ENCODE measurements at regions not wholly inside any gene's neighbourhood (a gene's known extent, or its start where the extent isn't known, plus 50 kb on each side); places are given as distances from the start of the nearest gene placed in this dataset.
"Not testable (repeated sequence)": the region's sequence is repeated elsewhere in the genome, so short reads cannot be mapped to it uniquely, and the experiment has no call there.

DNA sequence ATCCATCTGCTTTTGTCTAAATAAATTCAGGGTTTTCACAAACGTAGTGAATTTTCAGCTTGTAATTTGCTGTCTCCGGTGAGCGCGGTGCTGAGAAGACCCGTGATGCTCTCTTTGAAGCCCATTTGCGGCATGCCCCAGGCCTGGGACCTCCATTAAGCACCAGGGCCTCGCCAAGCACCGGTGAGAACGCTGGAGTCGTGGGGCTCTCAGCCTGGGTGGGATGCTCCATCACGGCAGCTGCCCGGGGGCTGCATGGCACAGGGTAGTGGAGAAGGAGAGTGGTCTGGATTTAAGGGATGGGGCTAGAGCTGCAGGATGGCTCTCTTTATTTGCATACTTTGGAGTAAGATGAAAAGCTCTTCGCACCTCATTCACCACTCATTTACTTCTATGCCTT, 248.7 kb downstream of the ABCC12 start:
- DNase-seq (ENCODE audit: low read depth in 3 of 3), result no peak

DNA sequence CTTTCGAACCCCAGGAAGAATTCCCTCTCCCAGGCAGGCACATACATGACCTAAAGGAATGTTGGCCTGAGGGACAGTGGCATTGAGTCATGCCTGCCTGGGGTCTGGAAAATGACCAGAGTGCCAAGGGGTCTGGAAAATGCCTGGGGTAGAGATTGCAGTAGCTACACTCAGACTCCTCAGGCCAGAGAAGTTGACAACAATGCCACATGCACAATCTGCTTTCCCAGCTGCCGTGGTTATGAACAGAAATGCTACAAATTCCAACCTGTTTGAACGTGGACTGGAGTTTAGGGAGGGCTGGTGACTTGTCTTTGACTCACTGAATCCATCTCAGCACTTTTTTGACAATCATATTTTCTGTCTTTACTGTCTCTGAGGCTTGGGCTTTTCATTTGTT, 250.0 kb downstream of the ABCC12 start:
- DNase-seq (ENCODE audit: low read depth in 3 of 3), result no peak

DNA sequence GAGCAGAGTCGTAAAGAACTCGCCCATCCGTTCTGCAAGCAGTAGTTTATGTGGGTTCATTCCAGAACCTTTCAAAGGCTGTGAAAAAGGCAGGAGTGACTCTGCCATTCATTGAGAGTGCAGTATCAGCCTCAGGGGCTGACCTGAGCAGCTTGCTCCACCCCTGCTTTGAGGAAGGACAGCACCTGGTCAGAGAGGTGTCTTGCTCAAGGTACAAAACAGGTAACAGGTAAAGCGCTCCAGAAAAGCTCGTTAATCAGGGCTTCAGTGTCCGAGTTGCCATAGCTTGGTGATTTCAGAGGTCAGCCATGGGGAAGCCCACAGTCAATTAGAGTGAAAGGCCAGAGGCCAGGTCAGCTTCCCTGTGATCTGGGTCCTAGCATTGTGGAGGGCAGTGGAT, 251.1 kb downstream of the ABCC12 start:
- no peak for DNase-seq (ENCODE audit: low read depth in 3 of 3)

DNA sequence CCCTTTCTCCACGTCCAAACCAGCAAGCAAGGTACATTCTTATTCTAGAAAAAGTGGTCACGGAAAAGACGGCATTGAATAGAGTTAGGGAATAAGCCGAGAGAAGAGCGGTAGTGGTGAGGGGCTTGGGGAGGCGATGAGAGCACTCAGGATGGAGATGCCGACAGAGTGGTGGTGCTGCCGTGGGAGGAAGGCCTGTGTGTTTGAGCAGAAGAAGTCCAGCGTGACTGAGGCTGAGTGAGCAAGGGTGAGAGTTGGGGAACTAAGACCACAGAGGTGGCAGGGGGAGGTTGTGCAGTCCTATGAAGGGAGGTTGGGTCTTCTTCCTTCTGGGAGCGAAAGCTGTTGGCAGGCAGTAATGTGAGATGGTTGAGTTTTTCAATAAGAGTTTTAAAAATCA, 252.3 kb downstream of the ABCC12 start:
- DNase-seq (ENCODE audit: low read depth in 3 of 3), result no peak

DNA sequence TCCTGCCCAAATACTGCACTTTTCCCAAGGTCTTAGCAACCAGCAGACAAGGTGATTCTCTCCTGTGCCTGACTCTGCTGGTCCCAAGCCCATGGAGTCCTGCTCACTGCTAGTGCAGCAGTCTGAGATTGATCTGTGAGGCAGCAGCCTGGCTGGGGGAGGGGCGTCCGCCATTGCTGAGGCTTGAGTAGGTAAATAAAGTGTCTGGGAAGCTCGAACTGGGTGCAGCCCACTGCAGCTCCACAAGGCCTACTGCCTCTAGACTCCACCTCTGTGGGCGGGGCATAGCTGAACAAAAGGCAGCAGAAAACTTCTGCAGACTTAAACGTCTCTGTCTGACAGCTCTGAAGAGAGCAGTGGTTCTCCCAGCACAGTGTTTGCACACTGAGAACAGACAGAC, 258.7 kb downstream of the ABCC12 start:
- DNase-seq (ENCODE audit: low read depth in 3 of 3), result not testable (repeated sequence)

DNA sequence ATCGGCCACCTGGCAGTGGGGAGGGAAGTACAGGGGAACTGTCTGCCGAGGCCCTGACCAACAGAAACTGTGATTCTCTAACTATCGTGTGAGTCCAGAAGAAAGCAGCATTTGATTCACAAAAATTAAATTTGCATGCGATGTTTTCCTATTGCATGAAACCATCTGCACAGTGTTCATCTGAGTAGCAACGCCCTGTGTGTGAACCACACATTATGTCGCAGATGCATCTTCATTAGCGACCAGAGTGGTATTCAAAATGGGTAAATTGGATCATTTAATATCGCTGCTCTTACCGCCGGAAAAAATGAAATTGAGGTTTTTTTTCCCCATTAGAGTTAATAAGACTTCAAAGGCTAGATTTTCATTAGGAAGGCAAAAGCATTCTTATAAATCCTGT, 260.6 kb downstream of the ABCC12 start:
- no peak for DNase-seq (ENCODE audit: low read depth in 3 of 3)

DNA sequence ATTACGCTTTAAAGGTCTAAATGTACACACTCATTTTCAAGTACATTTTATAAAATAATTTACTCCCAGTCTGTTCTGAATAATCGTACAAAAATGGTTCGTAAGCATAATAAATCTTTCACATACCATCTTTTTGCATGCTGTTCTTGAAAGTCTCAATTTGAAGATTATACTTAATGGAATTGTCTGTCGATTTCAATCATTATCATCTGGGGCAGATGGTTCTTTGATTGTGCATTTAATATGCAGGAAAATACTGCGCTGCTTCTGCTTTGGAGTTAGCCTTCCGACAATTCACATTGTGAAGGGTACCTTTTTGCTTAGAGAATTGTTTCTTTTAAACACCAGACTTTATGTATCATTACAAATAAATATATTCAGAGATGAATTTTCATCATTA, 262.8 kb downstream of the ABCC12 start:
- DNase-seq (ENCODE audit: low read depth in 3 of 3), result no peak

DNA sequence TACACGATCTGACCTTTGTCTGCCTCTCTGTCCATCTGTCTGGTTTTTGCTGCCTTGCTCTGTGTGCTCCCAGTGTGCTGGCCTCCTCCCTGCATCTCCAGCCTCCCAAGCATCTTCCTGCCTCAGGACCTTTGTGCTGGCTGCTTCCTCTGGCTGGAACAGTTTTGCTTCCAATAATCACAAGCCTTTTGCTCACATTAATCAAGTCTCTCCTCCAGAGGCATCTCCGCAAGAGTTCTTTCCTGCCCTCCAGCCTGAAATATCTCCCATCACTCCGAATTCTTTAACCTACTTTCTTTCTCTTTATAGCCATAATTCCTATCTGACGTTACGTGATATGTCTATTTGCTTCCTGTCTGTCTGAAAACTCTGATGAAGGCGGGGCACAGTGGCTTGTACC, 267.1 kb downstream of the ABCC12 start:
- no peak for DNase-seq (ENCODE audit: low read depth in 3 of 3)

DNA sequence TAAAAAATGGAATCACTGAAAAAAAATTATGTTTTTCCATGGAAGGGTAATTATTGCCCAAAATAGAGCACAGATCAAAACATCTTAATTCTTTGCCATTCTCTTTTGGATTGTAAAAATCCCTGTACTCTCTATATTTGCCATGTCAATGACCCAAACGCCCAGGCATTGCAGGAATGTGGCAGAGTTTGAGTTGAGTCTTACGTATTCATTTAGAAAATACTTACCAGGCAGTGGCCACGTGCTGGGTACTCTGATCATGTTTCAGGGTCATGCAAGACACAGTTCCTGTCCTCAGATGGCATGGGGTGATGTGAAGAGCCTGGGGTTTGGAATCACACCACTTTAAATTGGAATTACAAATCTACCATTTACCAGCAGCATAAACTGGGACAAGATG, 267.7 kb downstream of the ABCC12 start:
- no peak for DNase-seq (ENCODE audit: low read depth in 3 of 3)

DNA sequence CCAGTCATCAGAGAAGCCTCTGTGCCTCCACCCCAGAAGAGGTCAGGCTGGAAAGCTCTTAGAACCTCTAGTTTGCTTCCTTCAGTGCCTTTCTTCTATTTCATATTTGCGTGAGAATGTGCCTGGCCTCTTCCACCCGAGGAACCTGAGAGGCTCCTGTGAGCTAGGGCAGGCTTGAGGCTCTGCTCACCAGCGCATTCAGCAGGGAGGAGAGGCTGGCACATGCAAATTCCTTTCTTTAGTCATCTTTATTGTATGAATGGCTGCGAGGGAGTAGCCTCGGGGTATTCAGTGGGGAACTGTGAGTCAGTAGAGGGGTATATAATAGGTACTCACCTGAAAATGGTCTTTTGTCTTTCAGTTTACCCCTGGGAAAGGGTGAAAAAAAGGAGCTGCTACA, 268.3 kb downstream of the ABCC12 start:
- DNase-seq (ENCODE audit: low read depth in 3 of 3), result no peak

DNA sequence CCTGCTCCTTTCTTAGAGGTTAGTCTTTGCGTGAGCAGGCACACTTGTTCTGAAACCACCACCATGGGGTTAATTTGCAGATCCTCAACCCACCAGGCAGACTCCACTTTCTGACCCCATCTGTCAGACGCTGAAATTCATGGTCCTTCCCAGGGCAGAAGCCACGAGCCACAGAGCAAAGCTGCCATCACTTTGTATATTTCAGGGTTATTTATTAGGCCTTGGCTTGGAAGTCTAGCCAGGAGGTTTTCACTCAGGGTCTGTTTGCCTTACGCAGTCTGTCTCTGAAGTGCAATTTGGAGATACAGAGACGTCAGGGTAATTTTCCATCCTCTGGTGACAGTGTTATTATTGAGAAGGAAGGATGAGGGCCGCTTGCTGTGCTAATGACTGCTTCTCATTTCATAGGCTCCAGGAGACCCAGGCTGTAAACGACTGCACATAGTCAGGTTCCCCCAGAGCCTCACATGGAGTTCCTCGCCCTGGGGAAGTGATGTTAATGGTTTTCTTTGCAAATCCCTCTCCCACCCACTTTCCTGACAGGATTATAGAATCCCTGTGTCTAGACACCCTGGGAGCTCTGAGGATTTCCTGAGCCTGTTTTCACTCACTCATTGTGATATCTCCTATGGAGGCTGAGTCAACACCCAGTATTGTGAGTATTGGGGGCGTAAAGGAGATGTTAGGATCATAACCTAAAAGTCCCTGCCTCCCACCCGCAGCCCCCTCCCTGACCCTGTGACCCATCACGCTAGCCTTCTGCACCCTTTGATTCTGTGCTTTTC, 269.0 kb downstream of the ABCC12 start:
- DNase-seq (ENCODE audit: low read depth in 3 of 3), result no peak

DNA sequence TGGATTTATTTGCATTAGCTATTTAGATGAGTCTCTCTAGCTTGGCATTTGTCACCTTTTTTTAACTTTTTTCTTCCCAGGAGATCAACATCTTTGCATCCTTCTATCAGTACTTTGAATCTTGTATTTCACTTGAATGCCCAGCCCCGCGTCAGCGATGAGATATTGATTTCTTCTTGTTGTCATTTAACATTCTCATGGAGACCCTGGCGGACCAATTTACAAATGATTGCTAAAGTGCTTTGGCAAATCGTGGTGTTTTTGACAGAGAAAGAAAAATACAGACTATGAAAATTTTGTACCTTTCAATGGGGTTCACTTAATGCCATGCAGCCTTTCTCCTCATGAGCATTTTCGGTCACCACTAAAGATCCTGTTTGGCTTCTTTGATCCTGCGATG, 269.7 kb downstream of the ABCC12 start:
- no peak for DNase-seq (ENCODE audit: low read depth in 3 of 3)

DNA sequence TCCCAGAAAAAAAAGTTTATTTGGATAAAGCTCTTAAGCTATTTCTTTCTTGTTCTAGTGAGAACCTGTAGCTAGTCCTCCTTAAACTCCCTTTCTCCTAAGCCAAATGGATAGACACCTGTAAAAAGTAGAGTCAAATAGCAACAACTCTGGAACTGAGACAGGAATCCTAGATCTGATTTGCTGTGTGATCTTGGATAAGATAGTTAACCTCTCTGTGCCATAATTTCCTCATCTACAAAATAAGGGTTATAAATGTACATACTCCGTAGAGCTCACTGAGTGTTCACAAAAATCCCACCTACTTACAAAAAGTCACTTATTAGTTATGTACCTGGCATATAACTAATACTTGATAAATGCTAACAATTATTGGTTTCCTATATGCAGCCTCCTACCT, 270.3 kb downstream of the ABCC12 start:
- no peak for DNase-seq (ENCODE audit: low read depth in 3 of 3)

DNA sequence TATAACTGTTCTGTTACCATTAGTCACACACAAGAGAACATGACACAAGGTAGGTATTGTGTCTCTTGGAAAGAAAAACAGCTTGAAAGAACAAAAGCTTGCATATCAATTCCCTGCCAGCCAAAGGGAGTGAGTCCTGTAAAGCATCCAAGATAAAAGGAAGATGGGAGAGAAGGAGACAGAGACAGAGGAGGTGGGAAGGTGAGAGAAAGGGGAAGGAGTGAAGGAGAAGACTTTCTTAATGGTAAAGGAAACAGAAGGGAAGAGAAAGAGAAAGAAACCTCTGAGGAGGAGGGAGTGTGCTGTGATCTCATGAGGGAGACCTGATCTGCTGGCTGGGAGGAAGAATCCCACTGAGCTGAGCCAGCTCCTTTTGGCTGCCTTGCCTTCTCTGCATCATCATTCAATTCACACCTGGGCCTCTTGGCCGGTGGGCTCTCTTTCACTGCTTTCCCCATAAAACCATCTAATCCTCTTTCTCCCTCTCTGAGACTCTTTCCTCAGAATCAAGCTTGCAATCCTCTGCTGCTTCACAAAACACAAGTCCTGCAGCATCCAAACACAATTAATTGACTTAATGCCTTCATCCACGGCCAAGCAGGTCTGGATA, 271.6 kb downstream of the ABCC12 start:
- DNase-seq (ENCODE audit: low read depth in 3 of 3), result no peak

DNA sequence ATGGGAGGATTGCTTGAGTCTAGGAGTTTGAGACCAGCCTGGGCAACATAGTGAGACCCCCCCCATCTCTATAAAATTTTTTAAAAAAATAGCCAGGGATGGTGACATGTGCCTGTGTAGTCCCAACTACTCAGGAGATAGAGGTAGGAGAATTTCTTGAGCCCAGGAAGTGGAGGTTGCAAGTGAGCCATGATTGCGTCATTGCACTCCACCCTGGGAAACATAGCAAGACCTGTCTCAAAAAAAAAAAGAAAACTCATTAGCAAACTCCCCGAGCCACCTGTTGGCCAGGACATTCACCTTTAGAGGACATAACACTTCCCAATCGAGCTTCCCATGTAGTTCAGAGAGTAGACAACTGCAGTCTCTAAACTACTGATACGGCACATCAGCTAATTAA, 274.2 kb downstream of the ABCC12 start:
- DNase-seq (ENCODE audit: low read depth in 3 of 3), result no peak

DNA sequence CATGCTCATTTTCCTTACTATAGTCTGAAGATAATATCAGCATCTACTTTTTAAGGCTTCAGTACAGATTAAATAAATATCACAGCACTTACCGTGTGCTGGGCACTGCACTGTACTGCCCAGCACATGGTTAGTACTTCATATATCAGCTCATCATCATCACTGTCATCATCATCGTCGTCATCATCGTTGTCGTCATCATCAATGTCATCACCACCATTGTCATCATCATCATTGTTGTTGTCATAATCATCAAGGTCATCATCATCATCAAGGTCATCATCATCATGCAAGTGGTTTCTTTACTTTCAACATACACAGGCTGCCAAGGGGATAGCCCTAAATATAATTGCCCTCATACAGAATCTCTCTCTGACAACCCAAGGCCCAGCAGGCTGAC, 275.1 kb downstream of the ABCC12 start:
- no peak for DNase-seq (ENCODE audit: low read depth in 3 of 3)

DNA sequence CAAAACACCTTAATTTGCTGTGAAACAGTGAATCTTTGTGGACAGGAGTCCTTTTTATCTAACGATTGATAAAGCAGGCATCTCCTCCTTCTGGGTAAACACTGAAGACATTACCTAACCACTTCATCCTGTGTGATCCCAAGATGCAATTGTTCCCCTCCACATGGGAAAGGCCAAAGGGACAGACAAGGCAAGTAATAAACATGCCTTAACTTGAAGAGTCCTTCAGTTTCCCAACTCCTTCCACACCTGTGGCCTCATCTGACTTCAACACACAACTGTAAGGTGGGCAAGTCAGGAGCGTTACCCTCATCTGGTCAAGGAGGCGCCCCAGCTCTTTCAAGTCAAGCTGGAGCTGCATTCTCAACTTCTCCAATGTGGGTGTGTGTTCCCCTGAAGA, 278.6 kb downstream of the ABCC12 start:
- no peak for DNase-seq (ENCODE audit: low read depth in 3 of 3)

DNA sequence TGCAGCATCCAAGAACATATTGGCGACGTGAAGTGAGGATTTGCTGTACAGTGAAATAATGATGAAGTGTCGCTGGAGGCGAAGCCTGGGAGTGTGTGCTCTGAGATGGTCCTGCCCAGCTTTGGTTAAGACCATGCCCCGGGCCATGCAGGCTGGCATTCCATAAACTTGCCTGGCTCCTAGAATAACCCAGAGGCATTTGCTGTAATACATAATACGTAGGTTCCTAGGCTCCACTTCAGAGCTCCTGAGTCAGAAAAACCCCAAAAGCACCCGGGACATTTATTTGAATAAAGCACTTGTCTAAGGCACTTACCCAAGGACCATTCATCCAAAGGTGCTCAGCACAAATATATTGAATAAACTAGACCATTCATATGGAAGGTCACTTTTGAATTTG, 279.3 kb downstream of the ABCC12 start:
- DNase-seq (ENCODE audit: low read depth in 3 of 3), result no peak

DNA sequence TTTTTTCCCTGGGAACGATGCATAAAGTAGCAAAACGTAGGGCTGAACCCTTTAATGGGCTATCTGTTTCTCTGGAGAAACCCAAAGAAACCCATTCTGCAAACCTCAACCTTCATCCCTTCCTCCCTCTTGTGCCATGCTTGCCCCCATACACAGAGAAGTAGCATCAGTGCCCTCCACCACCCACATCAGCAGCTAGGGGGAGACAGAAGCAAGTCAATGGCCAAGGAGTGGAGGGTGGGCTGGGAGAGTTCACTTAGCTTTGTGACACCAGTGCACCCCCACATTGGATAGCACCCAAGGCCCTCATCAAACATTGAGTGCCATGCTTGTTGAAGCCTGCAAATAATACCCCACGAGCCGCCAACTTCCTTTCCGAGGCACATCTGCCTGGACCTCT, 282.4 kb downstream of the ABCC12 start:
- DNase-seq (ENCODE audit: low read depth in 3 of 3), result no peak

DNA sequence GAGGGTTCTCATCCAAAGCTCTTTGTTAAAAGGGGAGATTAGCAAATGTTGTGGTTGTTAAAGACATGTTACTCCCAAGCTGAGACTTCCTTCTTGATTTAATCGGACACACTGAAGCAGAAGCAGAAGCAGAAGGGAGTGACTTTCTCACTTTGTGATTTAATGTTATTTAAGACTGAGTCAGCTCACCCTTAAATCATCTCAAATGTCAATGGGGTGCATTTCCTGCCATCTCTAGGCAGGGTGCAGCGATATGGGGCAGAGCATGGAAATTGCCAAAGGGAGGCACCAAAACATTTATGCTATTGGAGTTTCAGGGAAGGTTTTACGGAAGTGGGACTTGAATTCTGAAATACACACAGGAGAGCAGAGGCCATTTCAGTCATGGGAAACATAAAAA, 283.6 kb downstream of the ABCC12 start:
- DNase-seq (ENCODE audit: low read depth in 3 of 3), result no peak

DNA sequence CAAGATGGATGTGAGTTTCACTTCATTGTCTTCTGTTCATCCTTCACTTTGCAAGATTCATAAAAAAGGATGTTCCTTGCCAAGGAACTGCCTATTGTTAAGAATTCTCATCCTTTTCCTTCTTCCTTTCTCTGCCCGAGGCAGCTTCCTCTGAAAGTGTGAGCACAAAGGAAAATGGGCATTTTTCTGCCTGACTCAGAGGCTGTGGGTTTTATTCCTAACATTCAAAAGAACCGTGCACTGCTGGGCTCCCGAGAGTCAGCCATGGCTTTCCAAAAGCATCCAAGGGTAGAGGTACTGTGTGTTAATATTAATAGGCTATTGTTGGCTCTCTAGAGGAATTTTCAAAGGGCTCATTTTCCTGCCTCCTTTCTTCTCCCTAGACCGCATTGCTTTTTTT, 289.4 kb downstream of the ABCC12 start:
- DNase-seq (ENCODE audit: low read depth in 3 of 3), result no peak

DNA sequence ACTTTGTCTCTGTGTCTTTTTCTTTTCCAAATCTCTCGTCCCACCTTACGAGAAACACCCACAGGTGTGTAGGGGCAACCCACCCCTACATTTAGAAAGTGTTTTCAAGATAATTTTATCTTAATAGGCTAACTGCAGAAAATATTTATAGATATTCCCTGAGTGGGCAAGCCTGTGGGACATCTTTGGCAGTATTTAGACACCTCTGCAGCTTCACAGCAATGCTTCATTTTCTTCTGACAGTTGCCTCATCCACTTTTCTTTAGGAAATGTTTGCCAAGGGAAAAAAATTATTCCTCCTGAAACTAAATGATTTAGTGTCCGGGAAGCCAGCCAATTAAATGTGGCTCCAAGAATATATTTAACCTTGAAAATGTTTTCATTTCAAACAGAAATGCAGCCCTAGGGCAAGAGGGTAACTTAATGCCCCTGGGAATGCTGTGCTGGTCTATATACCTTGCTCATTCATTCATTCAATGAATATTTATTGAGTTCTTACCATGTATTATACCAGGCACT, 290.4 kb downstream of the ABCC12 start:
- no peak for DNase-seq (ENCODE audit: low read depth in 3 of 3)

DNA sequence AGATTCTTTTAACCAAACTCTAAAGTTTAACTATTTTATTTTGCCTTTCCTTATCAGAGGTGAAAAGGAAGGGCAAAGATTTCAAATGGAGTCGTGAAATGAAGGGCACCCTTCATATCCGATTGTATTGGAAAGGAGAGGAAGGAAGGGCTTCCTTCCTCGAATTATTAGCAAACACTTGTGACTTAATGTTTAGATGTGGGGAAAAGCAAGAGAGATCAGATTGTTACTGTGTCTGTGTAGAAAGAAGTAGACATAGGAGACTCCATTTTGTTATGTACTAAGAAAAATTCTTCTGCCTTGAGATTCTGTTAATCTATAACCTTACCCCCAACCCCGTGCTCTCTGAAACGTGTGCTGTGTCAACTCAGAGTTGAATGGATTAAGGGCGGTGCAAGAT, 291.5 kb downstream of the ABCC12 start:
- not testable (repeated sequence) for DNase-seq (ENCODE audit: low read depth in 3 of 3)

DNA sequence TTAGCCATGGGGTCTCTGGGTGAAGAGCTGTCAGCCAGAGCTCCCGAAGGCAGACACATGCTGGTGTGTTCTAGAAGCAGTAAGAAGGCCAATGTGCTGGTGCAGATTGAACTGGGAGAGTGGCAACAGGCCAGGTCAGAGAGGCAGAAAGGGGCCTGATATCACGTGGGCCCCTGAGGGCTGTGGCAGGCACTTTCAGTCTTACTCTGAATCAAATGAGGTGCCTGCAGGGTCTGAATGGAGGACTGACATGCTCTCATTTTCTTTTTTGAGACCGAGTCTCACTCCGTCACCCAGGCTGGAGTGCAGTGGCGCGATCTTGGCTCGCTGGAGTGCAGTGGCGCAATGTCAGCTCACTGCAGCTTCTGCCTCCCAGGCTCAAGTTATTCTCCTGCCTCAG, 293.8 kb downstream of the ABCC12 start:
- DNase-seq (ENCODE audit: low read depth in 3 of 3), result no peak

All from stimulated activated CD4-positive, alpha-beta T cell treated with anti-CD3 and anti-CD28 coated beads, TNF-alpha, amount 100 ng/mL, for 48 hours (primary cell).